Keratinocyte (primary cell): ENCODE measurements at regions not wholly inside any gene's neighbourhood (a gene's known extent, or its start where the extent isn't known, plus 50 kb on each side); places are given as distances from the start of the nearest gene placed in this dataset.

Experiments
- DNase-seq: peaks from one replicate; pipeline ENCODE4 v3.0.0-alpha.2; 2011; ENCODE audit warnings: low read depth, missing footprints, low spot score
- FAIRE-seq: peaks from 2 replicates; lab custom pipeline; 2011; peaks lifted over from hg19 to GRCh38; lab: Jason Lieb, UNC
- H2AFZ ChIP-seq: 2 replicates; pipeline ENCODE4 v1.6.0; 2012; ENCODE audit warnings: low read length, control low read depth, inconsistent platforms; ENCODE audit not compliant: control insufficient read depth
- H3K27ac ChIP-seq: 2 replicates; pipeline ENCODE4 v1.5.1; 2011; ENCODE audit warnings: low read length; ENCODE audit not compliant: control insufficient read depth, insufficient read depth
- H3K27me3 ChIP-seq: 3 replicates; pipeline ENCODE4 v1.6.0; 2011; ENCODE audit warnings: low read length; ENCODE audit not compliant: control insufficient read depth, insufficient read depth; ENCODE audit errors: extremely low read depth
- H3K36me3 ChIP-seq, 2 experiments: 2 replicates in 1 of 2; 3 replicates in 1 of 2; pipeline ENCODE4 v1.5.1; 2011; ENCODE audit warnings: low read length in 2 of 2, mild to moderate bottlenecking in 1 of 2; ENCODE audit not compliant: control insufficient read depth in 2 of 2, insufficient read depth in 2 of 2; ENCODE audit errors: extremely low read depth in 1 of 2
- H3K4me1 ChIP-seq: 3 replicates; pipeline ENCODE4 v1.5.1; 2011; ENCODE audit warnings: low read length; ENCODE audit not compliant: control insufficient read depth, insufficient read depth; ENCODE audit errors: extremely low read depth
- H3K4me2 ChIP-seq: 3 replicates; pipeline ENCODE4 v1.6.0; 2011; ENCODE audit warnings: low read depth, low read length; ENCODE audit not compliant: control insufficient read depth, insufficient read depth; ENCODE audit errors: extremely low read depth
- H3K4me3 ChIP-seq, 3 experiments: fragments of 200-600 bp in 1 of 3; sonication (generic) in 1 of 3; 2 replicates in 2 of 3; 3 replicates in 1 of 3; pipeline ENCODE4 v1.5.1; 2011 to 2016; ENCODE audit warnings: low read length in 3 of 3, mild to moderate bottlenecking in 3 of 3, control low read depth in 2 of 3, inconsistent platforms in 1 of 3, low read depth in 1 of 3, mixed read lengths in 1 of 3, mixed run types in 1 of 3, moderate library complexity in 1 of 3; ENCODE audit not compliant: control insufficient read depth in 2 of 3, insufficient read depth in 2 of 3; ENCODE audit errors: extremely low read depth in 1 of 3
- H3K79me2 ChIP-seq: 2 replicates; pipeline ENCODE4 v1.6.0; 2012; ENCODE audit warnings: low read length; ENCODE audit not compliant: control insufficient read depth, insufficient read depth
- H3K9ac ChIP-seq: 3 replicates; pipeline ENCODE4 v1.6.0; 2011; ENCODE audit warnings: low read length; ENCODE audit not compliant: control insufficient read depth, insufficient read depth; ENCODE audit errors: extremely low read depth
- H3K9me1 ChIP-seq: 3 replicates; pipeline ENCODE4 v1.6.0; 2011; ENCODE audit warnings: low read length; ENCODE audit not compliant: control insufficient read depth, insufficient read depth; ENCODE audit errors: extremely low read depth
- H3K9me3 ChIP-seq: 2 replicates; pipeline ENCODE4 v1.5.1; 2012; ENCODE audit warnings: low read depth, low read length; ENCODE audit not compliant: control insufficient read depth
- H4K20me1 ChIP-seq: 3 replicates; pipeline ENCODE4 v1.6.0; 2011; ENCODE audit warnings: low read length; ENCODE audit not compliant: control insufficient read depth, insufficient read depth; ENCODE audit errors: extremely low read depth
- CTCF ChIP-seq, 3 experiments: IDR thresholded peaks in 1 of 3; conservative IDR thresholded peaks in 1 of 3; optimal IDR thresholded peaks in 1 of 3; 2 replicates in 2 of 3; 3 replicates in 1 of 3; pipeline versions ENCODE3 to v1.5.1; 2011; ENCODE audit warnings: low read length in 3 of 3, mild to moderate bottlenecking in 3 of 3, moderate library complexity in 2 of 3, control low read depth in 1 of 3, inconsistent platforms in 1 of 3; ENCODE audit not compliant: insufficient read depth in 2 of 3; ENCODE audit errors: extremely low read depth in 1 of 3
- EZH2 ChIP-seq: IDR thresholded peaks from one replicate; pipeline ENCODE4 v1.6.1; 2012; ENCODE audit warnings: inconsistent platforms, mild to moderate bottlenecking, low read length, moderate library complexity
- dilution Hi-C: fragments of 300-500 bp; cut with MboI; formaldehyde crosslinking; loops from one replicate; pipeline ENCODE4 v1.7.0; 2020; ENCODE audit warnings: low sequenced_read_pairs; ENCODE audit not compliant: extremely low pct_ligation_motif_present

GRCh38 chr5:85140471-85140870 lies 755.8 kb upstream of the EDIL3 start:
- Histone ChIP-seq H3K9ac (no peak overlapping the region), H4K20me1 (no peaks in the 10 kb centered on the region), H3K4me3 (no peak overlapping the region), H3K9me1 (no peaks in the 10 kb centered on the region), H3K27ac (no peak overlapping the region), H3K27me3 (no peaks in the 10 kb centered on the region), H2AFZ (no peak overlapping the region), H3K9me3 (no peaks in the 10 kb centered on the region), H3K36me3 (no peaks in the 10 kb centered on the region), H3K79me2 (no peaks in the 10 kb centered on the region), H3K4me2 (no peak overlapping the region), H3K4me1 (no peaks in the 10 kb centered on the region)
- FAIRE-seq: no peak
- dilution Hi-C loops: no loop called here
- no peak for DNase-seq
- TF ChIP-seq EZH2 (no peak), CTCF (optimal IDR thresholded peaks at IDR 0.05 in 1 of 3, IDR thresholded peaks at IDR 0.05 in 1 of 3, conservative IDR thresholded peaks at IDR 0.05 in 1 of 3; ENCODE audit: extremely low read depth in 1 of 3, insufficient read depth in 2 of 3, low read length in 3 of 3) (no peak)

GRCh38 chr5:85143138-85143537 lies 758.5 kb upstream of the EDIL3 start:
- Histone ChIP-seq H3K79me2 (no peaks in the 10 kb centered on the region), H4K20me1 (no peaks in the 10 kb centered on the region), H3K4me1 (no peaks in the 10 kb centered on the region), H3K27me3 (no peaks in the 10 kb centered on the region), H3K36me3 (no peaks in the 10 kb centered on the region), H3K9me3 (no peaks in the 10 kb centered on the region), H2AFZ (no peak overlapping the region), H3K9me1 (no peaks in the 10 kb centered on the region), H3K9ac (no peak overlapping the region), H3K4me3 (no peak overlapping the region), H3K4me2 (no peak overlapping the region), H3K27ac (no peak overlapping the region)
- dilution Hi-C loops: no loop called here
- no peak for FAIRE-seq
- no peak for DNase-seq
- TF ChIP-seq CTCF (optimal IDR thresholded peaks at IDR 0.05 in 1 of 3, IDR thresholded peaks at IDR 0.05 in 1 of 3, conservative IDR thresholded peaks at IDR 0.05 in 1 of 3; ENCODE audit: extremely low read depth in 1 of 3, insufficient read depth in 2 of 3, low read length in 3 of 3) (no peak), EZH2 (no peak)
